HCT116 (cell line): ENCODE measurements at regions not wholly inside any gene's neighbourhood (a gene's known extent, or its start where the extent isn't known, plus 50 kb on each side); places are given as distances from the start of the nearest gene placed in this dataset.

Source experiments
- ATAC-seq: fragments of 200-7000 bp; cut with Tn5 transposase; 2 replicates; pipeline ENCODE4 v1.9.1; 2020; ENCODE audit warnings: mild to moderate bottlenecking, moderate library complexity
- BruUV-seq: library from RNA; stranded (reverse); fragments of 400-500 nt; replicated peaks from 2 replicates; lab custom pipeline; 2021; lab: Mats Ljungman, UMichigan
- CTCF ChIA-PET: fragments of 300-600 bp; sonication (Branson Sonifier 250); formaldehyde crosslinking; loops from one replicate; lab custom pipeline; 2021; ENCODE audit warnings: antibody characterized with exemption; lab: Charles Lee
- POLR2A ChIA-PET: fragments of 300-600, 350-600 bp; sonication (Branson Sonifier 250); formaldehyde crosslinking; loops from one replicate; lab custom pipeline; 2021; ENCODE audit warnings: antibody characterized with exemption; lab: Charles Lee
- RAD21 ChIA-PET, 2 experiments: fragments of 300-600 bp; sonication (Branson Sonifier 250); formaldehyde crosslinking; loops; one replicate each; lab custom pipeline; 2023; ENCODE audit warnings: low total read pairs in 2 of 2; ENCODE audit not compliant: uncharacterized antibody in 2 of 2, unreplicated experiment in 2 of 2, low non-redundant PET in 1 of 2; lab: Charles Lee
- DNase-seq: peaks from one replicate; pipeline ENCODE4 v3.0.0-alpha.2; 2010; ENCODE audit warnings: low read depth, low spot score
- H2AFZ ChIP-seq: fragments of 200-600 bp; shearing (Covaris generic), sonication (generic); 2 replicates; pipeline ENCODE4 v1.6.1; 2017; ENCODE audit warnings: low read depth, mixed run types, mixed read lengths, antibody characterized with exemption, low read length; ENCODE audit not compliant: poor library complexity, severe bottlenecking
- H3K27ac ChIP-seq: 2 replicates; pipeline ENCODE4 v1.5.1; 2012; ENCODE audit warnings: low read depth, low read length
- H3K27me3 ChIP-seq: fragments of 200-600 bp; sonication (generic); 2 replicates; pipeline ENCODE4 v1.6.1; 2016; ENCODE audit warnings: mixed run types, low read length, mixed read lengths; ENCODE audit not compliant: insufficient read depth
- H3K36me3 ChIP-seq, 2 experiments: fragments of 200-500 bp in 1 of 2; fragments of 200-600 bp in 1 of 2; sonication (Bioruptor generic) in 1 of 2; sonication (generic) in 1 of 2; 2 replicates each; pipeline versions ENCODE4 v1.5.1 to v1.6.1; 2014 to 2016; ENCODE audit warnings: low read length in 2 of 2, inconsistent platforms in 1 of 2, mixed read lengths in 1 of 2, mixed run types in 1 of 2; ENCODE audit not compliant: insufficient read depth in 2 of 2, control insufficient read depth in 1 of 2
- H3K4me1 ChIP-seq, 2 experiments: fragments of 200-600 bp in 1 of 2; sonication (generic) in 1 of 2; 2 replicates each; pipeline versions ENCODE4 v1.5.1 to v1.6.1; 2012 to 2017; ENCODE audit warnings: low read length in 2 of 2, inconsistent platforms in 1 of 2, mild to moderate bottlenecking in 1 of 2, mixed read lengths in 1 of 2, mixed run types in 1 of 2, moderate library complexity in 1 of 2; ENCODE audit not compliant: insufficient read depth in 2 of 2, control insufficient read depth in 1 of 2
- H3K4me2 ChIP-seq: fragments of 200-600 bp; sonication (generic); 2 replicates; pipeline ENCODE4 v1.6.1; 2017; ENCODE audit warnings: mixed run types, low read length, mixed read lengths
- H3K4me3 ChIP-seq, 2 experiments: fragments of 200-600 bp in 1 of 2; sonication (generic) in 1 of 2; replicated peaks in 1 of 2; 2 replicates each; pipeline ENCODE4 v1.5.1; 2011 to 2016; ENCODE audit warnings: low read length in 2 of 2, control low read depth in 1 of 2, low read depth in 1 of 2, mild to moderate bottlenecking in 1 of 2, mixed read lengths in 1 of 2, mixed run types in 1 of 2
- H3K79me2 ChIP-seq: fragments of 200-600 bp; sonication (generic); 2 replicates; pipeline ENCODE4 v1.6.1; 2017; ENCODE audit warnings: mild to moderate bottlenecking, mixed run types, low read length, moderate library complexity, mixed read lengths; ENCODE audit not compliant: insufficient read depth
- H3K9ac ChIP-seq: fragments of 200-600 bp; sonication (generic); 2 replicates; pipeline ENCODE4 v1.6.1; 2016; ENCODE audit warnings: low read length, mixed read lengths
- H3K9me2 ChIP-seq: fragments of 200-600 bp; sonication (generic), shearing (Covaris generic); 2 replicates; pipeline ENCODE4 v1.6.1; 2017; ENCODE audit warnings: mixed run types, mild to moderate bottlenecking, moderate library complexity; ENCODE audit not compliant: insufficient read depth
- H3K9me3 ChIP-seq, 2 experiments: fragments of 200-500 bp in 1 of 2; fragments of 200-600 bp in 1 of 2; sonication (Bioruptor generic) in 1 of 2; sonication (generic) in 1 of 2; 2 replicates each; pipeline ENCODE4 v1.6.1; 2014 to 2017; ENCODE audit warnings: low read length in 2 of 2, mixed read lengths in 2 of 2, inconsistent platforms in 1 of 2, low read depth in 1 of 2, mild to moderate bottlenecking in 1 of 2, mixed run types in 1 of 2, moderate library complexity in 1 of 2; ENCODE audit not compliant: control insufficient read depth in 1 of 2, insufficient read depth in 1 of 2
- H4K20me1 ChIP-seq: fragments of 200-600 bp; sonication (generic), shearing (Covaris generic); 2 replicates; pipeline ENCODE4 v1.6.1; 2017; ENCODE audit warnings: mixed run types, mild to moderate bottlenecking, moderate library complexity; ENCODE audit not compliant: insufficient read depth
- ELF1 ChIP-seq: IDR thresholded peaks from 2 replicates; pipeline ENCODE4 v1.6.1; 2012; ENCODE audit warnings: low read depth, borderline replicate concordance
- FOSL1 ChIP-seq: IDR thresholded peaks from 2 replicates; pipeline ENCODE4 v1.6.1; 2012; ENCODE audit warnings: low read depth
- POLR2AphosphoS5 ChIP-seq: IDR thresholded peaks from 2 replicates; pipeline ENCODE4 v1.6.1; 2011; ENCODE audit warnings: mild to moderate bottlenecking, low read depth, low read length, moderate library complexity
- ZBTB33 ChIP-seq: IDR thresholded peaks from 2 replicates; pipeline ENCODE4 v1.6.1; 2011; ENCODE audit warnings: mild to moderate bottlenecking, low read length, moderate library complexity; ENCODE audit not compliant: insufficient replicate concordance; ENCODE audit errors: extremely low read depth
- intact Hi-C: fragments of 100-400 bp; cut with micrococcal nuclease; formaldehyde crosslinking; loops from 2 replicates; pipeline ENCODE4 v1.10.0; 2022

- no TSS peak for BruUV-seq
- no peaks in the 10 kb centered on the region for H3K9me2 ChIP-seq
- H3K9me3 ChIP-seq, result no peaks in the 10 kb centered on the region
- no peaks in the 10 kb centered on the region for H3K79me2 ChIP-seq
- ChIA-PET RAD21 (no interaction called here), CTCF (interaction anchor here (2.5 kb wide), 1 partner anchor 455 kb away, joined by 9 read pairs; no protein-coding TSS in a partner anchor), POLR2A (no interaction called here)
- H3K9ac ChIP-seq, result no peak overlapping the region
- H2AFZ ChIP-seq, result no peak overlapping the region
- DNase-seq (no peak), ATAC-seq (no peak)
- no peak for TF ChIP-seq ZBTB33
- TF ChIP-seq FOSL1, result no peak
- no peak for TF ChIP-seq POLR2AphosphoS5
- H4K20me1 ChIP-seq, result no peaks in the 10 kb centered on the region
- no peak overlapping the region for H3K4me2 ChIP-seq
- no peak overlapping the region for H3K27ac ChIP-seq
- no peak overlapping the region for H3K4me3 ChIP-seq
- intact Hi-C loops, result loop anchor here (5.0 kb wide), 1 partner anchor 124 kb away; no protein-coding TSS in a partner anchor
- H3K36me3 ChIP-seq, result no peaks in the 10 kb centered on the region
- H3K27me3 ChIP-seq, result no peaks in the 10 kb centered on the region
- no peaks in the 10 kb centered on the region for H3K4me1 ChIP-seq
Measured at GRCh38 chr2:235138339-235138738, 186.5 kb downstream of the SH3BP4 start.

GRCh38 chr2:235139956-235140800 lies 188.4 kb downstream of the SH3BP4 start:
- Histone ChIP-seq H3K4me1 (no peaks in the 10 kb centered on the region), H3K27me3 (no peaks in the 10 kb centered on the region), H3K36me3 (no peaks in the 10 kb centered on the region), H3K9me2 (no peaks in the 10 kb centered on the region), H3K9me3 (no peaks in the 10 kb centered on the region), H2AFZ (no peak overlapping the region), H3K79me2 (no peaks in the 10 kb centered on the region), H3K4me2 (no peak overlapping the region), H3K4me3 (no peak overlapping the region), H3K27ac (no peak overlapping the region), H3K9ac (no peak overlapping the region), H4K20me1 (no peaks in the 10 kb centered on the region)
- ATAC-seq, result no peak
- DNase-seq, result no peak
- BruUV-seq, result no TSS peak
- intact Hi-C loops, result loop anchor here (5.0 kb wide), 1 partner anchor 122 kb away; no protein-coding TSS in a partner anchor
- POLR2A ChIA-PET, result no interaction called here
- CTCF ChIA-PET, result no interaction called here
- RAD21 ChIA-PET, result no interaction called here
- TF ChIP-seq ELF1 (no peak), ZBTB33 (no peak)
